OCI-LY1 (cell line): ENCODE measurements at regions not wholly inside any gene's neighbourhood (a gene's known extent, or its start where the extent isn't known, plus 50 kb on each side); places are given as distances from the start of the nearest gene placed in this dataset.

ENCODE experiments used
- H2AFZ ChIP-seq: fragments of 200-600 bp; sonication (generic), shearing (Covaris generic); 2 replicates; pipeline ENCODE4 v1.6.0; 2014; ENCODE audit warnings: antibody characterized with exemption, mild to moderate bottlenecking, low read length
- H3F3A ChIP-seq: fragments of 200-600 bp; sonication (generic), shearing (Covaris generic); 2 replicates; pipeline ENCODE4 v1.6.0; 2014; ENCODE audit warnings: mild to moderate bottlenecking, antibody characterized with exemption, low read length, moderate library complexity; ENCODE audit not compliant: insufficient read depth
- H3K27ac ChIP-seq: fragments of 200-600 bp; sonication (generic); 2 replicates; pipeline ENCODE4 v1.5.1; 2014; ENCODE audit warnings: low read length, mixed run types, mild to moderate bottlenecking, low read depth; ENCODE audit not compliant: poor library complexity, severe bottlenecking
- H3K27me3 ChIP-seq: fragments of 200-600 bp; sonication (generic); 2 replicates; pipeline ENCODE4 v1.6.0; 2014; ENCODE audit warnings: antibody characterized with exemption, mild to moderate bottlenecking, low read length, moderate library complexity; ENCODE audit not compliant: insufficient read depth
- H3K36me3 ChIP-seq: fragments of 200-600 bp; sonication (generic); 2 replicates; pipeline ENCODE4 v1.6.1; 2014; ENCODE audit warnings: mild to moderate bottlenecking, antibody characterized with exemption, low read length, moderate library complexity, mixed read lengths; ENCODE audit not compliant: insufficient read depth
- H3K4me1 ChIP-seq: fragments of 200-600 bp; sonication (generic); 2 replicates; pipeline ENCODE4 v1.5.1; 2014; ENCODE audit warnings: mild to moderate bottlenecking, low read length, moderate library complexity; ENCODE audit not compliant: insufficient read depth, severe bottlenecking
- H3K4me2 ChIP-seq: fragments of 200-600 bp; sonication (generic), shearing (Covaris generic); 2 replicates; pipeline ENCODE4 v1.6.1; 2014; ENCODE audit warnings: low read length
- H3K4me3 ChIP-seq: fragments of 200-600 bp; sonication (generic); 2 replicates; pipeline ENCODE4 v1.5.1; 2014; ENCODE audit warnings: low read length, low read depth, mild to moderate bottlenecking, mixed read lengths; ENCODE audit not compliant: poor library complexity, severe bottlenecking
- H3K79me2 ChIP-seq: fragments of 200-600 bp; shearing (Covaris generic); 2 replicates; pipeline ENCODE4 v1.6.1; 2016; ENCODE audit warnings: mixed run types, low read length, mixed read lengths; ENCODE audit not compliant: insufficient read depth
- H3K9ac ChIP-seq: fragments of 200-600 bp; sonication (generic), shearing (Covaris generic); 2 replicates; pipeline ENCODE4 v1.6.1; 2014; ENCODE audit warnings: mild to moderate bottlenecking, low read length, mixed read lengths
- H3K9me2 ChIP-seq: fragments of 200-600 bp; sonication (generic), shearing (Covaris generic); 2 replicates; pipeline ENCODE4 v1.6.1; 2014; ENCODE audit warnings: low read depth, mild to moderate bottlenecking, low read length, mixed read lengths
- H3K9me3 ChIP-seq: fragments of 200-600 bp; shearing (Covaris generic); 2 replicates; pipeline ENCODE4 v1.6.1; 2014; ENCODE audit warnings: low read length, mixed read lengths
- H4K20me1 ChIP-seq: fragments of 200-600 bp; sonication (generic), shearing (Covaris generic); 2 replicates; pipeline ENCODE4 v1.6.0; 2016; ENCODE audit warnings: mild to moderate bottlenecking, low read length; ENCODE audit not compliant: insufficient read depth
- CTCF ChIP-seq: fragments of 200-600 bp; sonication (generic), shearing (Covaris generic); IDR thresholded peaks from 2 replicates; pipeline ENCODE4 v1.5.1; 2017; ENCODE audit warnings: mild to moderate bottlenecking, antibody characterized with exemption, low read length, moderate library complexity, mixed read lengths
- EZH2 ChIP-seq: fragments of 200-600 bp; sonication (generic), shearing (Covaris generic); IDR thresholded peaks from 2 replicates; pipeline ENCODE4 v1.8.0; 2017; ENCODE audit warnings: borderline replicate concordance, mixed run types, mild to moderate bottlenecking, antibody characterized with exemption, low read length, moderate library complexity, mixed read lengths

- no peaks in the 10 kb centered on the region for H3K4me1 ChIP-seq
- no peaks in the 10 kb centered on the region for H3K9me3 ChIP-seq
- H3K9me2 ChIP-seq, result no peaks in the 10 kb centered on the region
- TF ChIP-seq CTCF (no peak), EZH2 (no peak)
- H4K20me1 ChIP-seq, result no peaks in the 10 kb centered on the region
- H3K27ac ChIP-seq, result no peak overlapping the region
- no peak overlapping the region for H3K4me2 ChIP-seq
- no peak overlapping the region for H2AFZ ChIP-seq
- no peaks in the 10 kb centered on the region for H3K36me3 ChIP-seq
- no peaks in the 10 kb centered on the region for H3F3A ChIP-seq
- no peaks in the 10 kb centered on the region for H3K27me3 ChIP-seq
- H3K79me2 ChIP-seq, result no peaks in the 10 kb centered on the region
- no peak overlapping the region for H3K4me3 ChIP-seq
- no peak overlapping the region for H3K9ac ChIP-seq
Measured at GRCh38 chr7:41621953-41622831, 80.7 kb downstream of the INHBA start.

GRCh38 chr7:41617987-41618386 is 84.9 kb downstream of the INHBA start:
- no peaks in the 10 kb centered on the region for H3K9me3 ChIP-seq
- no peak for TF ChIP-seq CTCF
- TF ChIP-seq EZH2, result no peak
- no peaks in the 10 kb centered on the region for H3K27me3 ChIP-seq

GRCh38 chr7:41612798-41613197 is 90.1 kb downstream of the INHBA start:
- Histone ChIP-seq H3K36me3 (no peaks in the 10 kb centered on the region), H3K4me2 (no peak overlapping the region), H4K20me1 (no peaks in the 10 kb centered on the region), H3K9ac (no peak overlapping the region), H3K4me3 (no peak overlapping the region), H3K9me2 (no peaks in the 10 kb centered on the region), H3K79me2 (no peaks in the 10 kb centered on the region), H3K9me3 (no peaks in the 10 kb centered on the region), H3K27ac (no peak overlapping the region), H3K27me3 (no peaks in the 10 kb centered on the region), H3K4me1 (no peaks in the 10 kb centered on the region), H2AFZ (no peak overlapping the region), H3F3A (no peaks in the 10 kb centered on the region)
- TF ChIP-seq CTCF (no peak), EZH2 (no peak)

More at GRCh38 chr7:41617987-41618386, 84.9 kb downstream of the INHBA start:
- Histone ChIP-seq H3K4me3 (no peak overlapping the region), H3K27ac (no peak overlapping the region), H3K9ac (no peak overlapping the region), H3K36me3 (no peaks in the 10 kb centered on the region), H2AFZ (no peak overlapping the region), H3F3A (no peaks in the 10 kb centered on the region), H3K4me2 (no peak overlapping the region), H3K4me1 (no peaks in the 10 kb centered on the region), H4K20me1 (no peaks in the 10 kb centered on the region), H3K9me2 (no peaks in the 10 kb centered on the region), H3K79me2 (no peaks in the 10 kb centered on the region)
